ENCODE measurements at regions not wholly inside any gene's neighbourhood (a gene's known extent, or its start where the extent isn't known, plus 50 kb on each side); places are given as distances from the start of the nearest gene placed in this dataset.

- ATAC-seq, result no peak
- no peak overlapping the region for H3K4me3 ChIP-seq
- no peaks in the 10 kb centered on the region for H3K9me1 ChIP-seq (ENCODE audit: control insufficient read depth, insufficient read depth, low read length)
- in situ Hi-C loops (cut with MboI), result no loop called here
- no peaks in the 10 kb centered on the region for H4K20me1 ChIP-seq (replicated peaks; ENCODE audit: control insufficient read depth, insufficient read depth, low read length)
- no peaks in the 10 kb centered on the region for H3K27me3 ChIP-seq (ENCODE audit: control insufficient read depth in 2 of 2, insufficient read depth in 2 of 2, low read length in 2 of 2)
- intact Hi-C loops (cut with micrococcal nuclease), result no loop called here
- H3K36me3 ChIP-seq (ENCODE audit: control insufficient read depth, insufficient read depth, low read length), result no peaks in the 10 kb centered on the region
- no peak overlapping the region for H3K27ac ChIP-seq (ENCODE audit: extremely low read depth, low read depth, low read length)
- H3K79me2 ChIP-seq (ENCODE audit: control insufficient read depth, insufficient read depth, low read length), result no peaks in the 10 kb centered on the region
- no peak overlapping the region for H3K4me2 ChIP-seq (ENCODE audit: insufficient read depth, low read length)
- POLR2A ChIA-PET, result no interaction called here
- CTCF ChIA-PET (ENCODE audit: low intra/inter-chr PET ratio), result no interaction called here
- BruUV-seq (replicated peaks), result no TSS peak
- H3K4me1 ChIP-seq (replicated peaks in 1 of 2; ENCODE audit: control insufficient read depth in 2 of 2, insufficient read depth in 2 of 2, low read length in 2 of 2), result no peaks in the 10 kb centered on the region
- no peaks in the 10 kb centered on the region for H3K9me3 ChIP-seq (replicated peaks; ENCODE audit: control insufficient read depth, insufficient read depth, low read depth, low read length)
- no peak overlapping the region for H3K9ac ChIP-seq (ENCODE audit: insufficient read depth in 1 of 2, low read depth in 2 of 2, low read length in 2 of 2)
- H2AFZ ChIP-seq (ENCODE audit: low read depth, low read length), result no peak overlapping the region
- DNase-seq (ENCODE audit: extremely low read depth in 1 of 4, low spot score in 3 of 4), result no peak
- no peak for TF ChIP-seq ETS2 (tag; IDR thresholded peaks at IDR 0.05; ENCODE audit: borderline replicate concordance, poor library complexity, severe bottlenecking)
- no peak for TF ChIP-seq ZNF133 (CRISPR knock-in tag; IDR thresholded peaks at IDR 0.05)
- no peak for TF ChIP-seq HCFC1 (IDR thresholded peaks at IDR 0.05; ENCODE audit: low read depth, low read length)
- TF ChIP-seq MED1 (CRISPR knock-in tag; IDR thresholded peaks at IDR 0.05; ENCODE audit: borderline replicate concordance), result no peak
- 0% methylated on average over 3 of the region's 3 CpGs for WGBS (ENCODE audit: insufficient coverage, low coverage, missing lambda C conversion rate)
- no peak for FAIRE-seq
Measured at GRCh38 chr3:193145248-193145647, 95.8 kb upstream of the PLAAT1 start.

- no peak overlapping the region for H3K9ac ChIP-seq (ENCODE audit: insufficient read depth in 1 of 2, low read depth in 2 of 2, low read length in 2 of 2)
- no peak for FAIRE-seq
- no peak overlapping the region for H2AFZ ChIP-seq (ENCODE audit: low read depth, low read length)
- H3K27me3 ChIP-seq (ENCODE audit: control insufficient read depth in 2 of 2, insufficient read depth in 2 of 2, low read length in 2 of 2), result no peaks in the 10 kb centered on the region
- ChIA-PET CTCF (ENCODE audit: low intra/inter-chr PET ratio) (no interaction called here), POLR2A (no interaction called here)
- no peak for ATAC-seq
- BruUV-seq (replicated peaks), result no TSS peak
- H3K9me1 ChIP-seq (ENCODE audit: control insufficient read depth, insufficient read depth, low read length), result no peaks in the 10 kb centered on the region
- H3K79me2 ChIP-seq (ENCODE audit: control insufficient read depth, insufficient read depth, low read length), result no peaks in the 10 kb centered on the region
- peak in 3 of 4 experiments; percentile 0 to 5 (median 4) for DNase-seq (ENCODE audit: extremely low read depth in 1 of 4, low spot score in 3 of 4)
- H3K4me1 ChIP-seq (replicated peaks in 1 of 2; ENCODE audit: control insufficient read depth in 2 of 2, insufficient read depth in 2 of 2, low read length in 2 of 2), result no peaks in the 10 kb centered on the region
- no peak overlapping the region for H3K27ac ChIP-seq (ENCODE audit: extremely low read depth, low read depth, low read length)
- in situ Hi-C loops (cut with MboI), result no loop called here
- intact Hi-C loops (cut with micrococcal nuclease), result no loop called here
- 0% methylated on average over 5 of the region's 5 CpGs for WGBS (ENCODE audit: insufficient coverage, low coverage, missing lambda C conversion rate)
- H4K20me1 ChIP-seq (replicated peaks; ENCODE audit: control insufficient read depth, insufficient read depth, low read length), result no peaks in the 10 kb centered on the region
- no peaks in the 10 kb centered on the region for H3K36me3 ChIP-seq (ENCODE audit: control insufficient read depth, insufficient read depth, low read length)
- no peak overlapping the region for H3K4me3 ChIP-seq
- H3K9me3 ChIP-seq (replicated peaks; ENCODE audit: control insufficient read depth, insufficient read depth, low read depth, low read length), result no peaks in the 10 kb centered on the region
- H3K4me2 ChIP-seq (ENCODE audit: insufficient read depth, low read length), result no peak overlapping the region
- TF ChIP-seq TRIM28 (IDR thresholded peaks at IDR 0.05) (no peak), BCL6 (CRISPR knock-in tag; IDR thresholded peaks at IDR 0.05) (no peak), BMI1 (IDR thresholded peaks at IDR 0.05; ENCODE audit: low read length) (no peak), TRIM25 (IDR thresholded peaks at IDR 0.05; ENCODE audit: borderline replicate concordance) (no peak), HMG20B (CRISPR knock-in tag; IDR thresholded peaks at IDR 0.05) (no peak), GTF2E2 (tag; IDR thresholded peaks at IDR 0.05) (no peak), PBX2 (CRISPR knock-in tag; IDR thresholded peaks at IDR 0.05; ENCODE audit: low read depth) (no peak), PBX2 (tag; conservative IDR thresholded peaks at IDR 0.05; ENCODE audit: low read depth) (no peak)
Measured at GRCh38 chr3:193148688-193149473, 92.1 kb upstream of the PLAAT1 start.
